ENCODE measurements at regions not wholly inside any gene's neighbourhood (a gene's known extent, or its start where the extent isn't known, plus 50 kb on each side); places are given as distances from the start of the nearest gene placed in this dataset.

DNA sequence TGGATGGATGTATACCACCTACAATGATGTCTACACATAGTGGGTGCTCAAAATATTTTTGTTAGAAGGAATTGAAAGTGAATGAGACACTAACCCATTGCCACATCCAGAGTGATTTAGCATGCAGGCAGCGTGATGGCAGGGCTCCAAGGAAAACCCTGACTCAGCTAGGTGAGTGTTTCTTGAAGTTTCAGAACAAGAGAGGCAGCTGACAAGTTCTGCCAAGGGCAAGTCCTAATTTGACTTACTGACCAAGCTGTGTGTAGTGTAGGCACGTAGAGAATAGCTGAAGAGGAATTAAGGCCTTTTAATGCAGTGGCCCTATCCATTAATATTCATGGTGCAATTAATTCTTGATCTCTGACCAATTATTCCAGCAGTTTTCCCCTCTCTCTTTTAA is 107.8 kb upstream of the ATP10B start:
- TF ChIP-seq, protein P1, sequence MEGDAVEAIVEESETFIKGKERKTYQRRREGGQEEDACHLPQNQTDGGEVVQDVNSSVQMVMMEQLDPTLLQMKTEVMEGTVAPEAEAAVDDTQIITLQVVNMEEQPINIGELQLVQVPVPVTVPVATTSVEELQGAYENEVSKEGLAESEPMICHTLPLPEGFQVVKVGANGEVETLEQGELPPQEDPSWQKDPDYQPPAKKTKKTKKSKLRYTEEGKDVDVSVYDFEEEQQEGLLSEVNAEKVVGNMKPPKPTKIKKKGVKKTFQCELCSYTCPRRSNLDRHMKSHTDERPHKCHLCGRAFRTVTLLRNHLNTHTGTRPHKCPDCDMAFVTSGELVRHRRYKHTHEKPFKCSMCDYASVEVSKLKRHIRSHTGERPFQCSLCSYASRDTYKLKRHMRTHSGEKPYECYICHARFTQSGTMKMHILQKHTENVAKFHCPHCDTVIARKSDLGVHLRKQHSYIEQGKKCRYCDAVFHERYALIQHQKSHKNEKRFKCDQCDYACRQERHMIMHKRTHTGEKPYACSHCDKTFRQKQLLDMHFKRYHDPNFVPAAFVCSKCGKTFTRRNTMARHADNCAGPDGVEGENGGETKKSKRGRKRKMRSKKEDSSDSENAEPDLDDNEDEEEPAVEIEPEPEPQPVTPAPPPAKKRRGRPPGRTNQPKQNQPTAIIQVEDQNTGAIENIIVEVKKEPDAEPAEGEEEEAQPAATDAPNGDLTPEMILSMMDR (IDR thresholded peaks at IDR 0.05) = no peak
- TF ChIP-seq POLR2A (IDR thresholded peaks at IDR 0.05) (no peak), POLR2AphosphoS5 (IDR thresholded peaks at IDR 0.05) (peak in 1 of 3 donors; percentile 8), EP300 (IDR thresholded peaks at IDR 0.05) (no peak)
